ENCODE measurements at regions not wholly inside any gene's neighbourhood (a gene's known extent, or its start where the extent isn't known, plus 50 kb on each side); places are given as distances from the start of the nearest gene placed in this dataset.

DNA sequence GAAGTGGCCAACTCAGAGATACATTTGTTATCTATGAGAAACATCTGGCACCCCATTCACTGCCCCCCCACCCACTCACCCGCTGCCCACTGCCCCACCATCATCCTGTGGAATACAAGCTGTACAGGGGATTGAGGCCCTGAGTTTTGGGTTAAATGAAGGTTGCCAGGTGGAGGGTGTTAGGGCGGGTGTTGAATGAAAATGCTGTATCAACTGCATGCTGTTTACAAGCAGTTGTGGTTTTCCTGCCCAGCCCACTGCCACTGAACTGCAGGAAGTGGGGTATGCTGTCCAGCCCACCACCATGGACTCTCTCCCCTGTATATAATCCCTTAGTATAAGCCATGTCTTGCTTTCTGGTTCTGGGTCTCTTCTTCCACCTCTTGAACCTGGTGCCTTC, 481.9 kb downstream of the METTL4 start:
- DNase-seq (ENCODE audit: low read depth in 2 of 2, low spot score in 1 of 2): no peak

DNA sequence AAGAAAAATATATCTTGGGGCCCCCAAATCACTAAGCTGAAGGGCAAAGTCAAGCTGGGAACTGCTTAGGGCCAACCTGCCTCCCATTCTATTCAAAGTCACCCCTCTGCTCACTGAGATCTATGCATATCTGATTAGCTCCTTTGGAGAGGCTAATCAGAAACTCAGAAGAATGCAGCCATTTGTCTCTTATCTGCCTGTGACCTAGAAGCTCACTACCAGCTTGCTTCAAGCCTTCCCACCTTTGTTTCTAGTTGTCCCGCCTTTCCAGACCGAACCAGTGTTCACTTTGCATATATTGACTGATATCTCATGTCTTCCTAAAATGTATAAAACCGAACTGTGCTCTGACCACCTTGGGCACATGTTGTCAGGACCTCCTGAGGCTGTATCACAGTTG, 479.4 kb downstream of the METTL4 start:
- DNase-seq (ENCODE audit: low read depth in 2 of 2, low spot score in 1 of 2): no peak

DNA sequence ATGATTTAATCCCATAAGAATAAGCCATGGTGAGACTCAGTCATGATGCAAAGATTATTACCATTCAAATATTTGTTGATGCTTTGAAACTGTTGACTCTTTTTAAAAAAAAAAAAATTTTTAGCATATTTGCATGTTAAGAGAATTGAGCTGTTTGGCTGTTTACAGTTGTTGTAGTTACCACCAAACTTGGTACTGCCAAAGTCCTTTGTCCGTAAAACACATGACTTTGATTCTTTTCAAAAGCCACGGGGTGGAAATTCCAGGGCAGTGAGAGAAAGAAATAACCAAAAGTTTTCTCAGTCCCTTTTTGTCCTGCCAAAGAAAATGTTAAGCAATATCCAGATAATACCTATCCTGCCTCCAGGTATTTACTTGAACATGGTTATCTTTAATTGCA, 474.8 kb downstream of the METTL4 start:
- no peak for DNase-seq (ENCODE audit: low read depth in 2 of 2, low spot score in 1 of 2)

DNA sequence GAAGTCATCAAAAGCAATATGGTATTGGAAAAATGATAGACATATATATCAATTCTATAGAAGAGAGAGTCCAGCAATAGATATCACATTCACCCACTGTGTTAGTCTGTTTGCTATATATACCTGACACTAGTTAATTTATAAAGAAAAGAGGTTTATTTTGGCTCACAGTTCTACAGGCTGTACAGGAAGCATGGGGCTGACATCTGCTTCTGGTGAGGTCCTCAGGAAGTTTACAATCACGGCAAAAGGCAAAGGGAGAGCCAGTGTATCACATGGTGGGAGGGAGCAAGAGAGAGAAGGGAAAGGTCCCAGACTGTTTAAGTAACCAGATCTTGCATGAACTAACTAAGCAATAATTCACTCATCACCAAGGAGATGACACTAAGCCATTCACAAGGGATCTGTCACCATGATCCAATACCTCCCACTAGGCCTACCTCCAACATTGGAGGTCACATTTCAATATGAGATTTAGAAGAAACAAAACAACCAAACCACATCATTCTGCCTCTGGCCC, 470.6 kb downstream of the METTL4 start:
- no peak for DNase-seq (ENCODE audit: low read depth in 2 of 2, low spot score in 1 of 2)

DNA sequence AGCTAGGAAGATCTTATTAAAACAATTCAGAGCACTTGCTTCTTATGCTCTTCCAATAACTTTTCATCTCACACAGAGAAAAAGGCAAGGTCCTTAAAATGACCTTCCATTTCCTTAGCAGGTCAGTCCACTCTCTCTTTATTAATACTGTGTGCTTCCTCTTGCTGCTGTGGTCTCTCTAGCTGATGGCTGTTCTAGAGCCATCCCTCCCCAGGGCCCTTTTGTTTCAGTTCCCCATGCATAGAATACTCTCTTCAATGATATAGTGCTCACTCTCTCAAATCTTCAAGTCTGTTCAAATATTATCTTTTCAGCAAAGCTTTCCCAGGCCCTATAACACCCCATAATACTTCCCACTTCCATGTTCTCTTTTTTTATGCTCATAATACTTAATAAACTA, 469.3 kb downstream of the METTL4 start:
- no peak for DNase-seq (ENCODE audit: low read depth in 2 of 2, low spot score in 1 of 2)

DNA sequence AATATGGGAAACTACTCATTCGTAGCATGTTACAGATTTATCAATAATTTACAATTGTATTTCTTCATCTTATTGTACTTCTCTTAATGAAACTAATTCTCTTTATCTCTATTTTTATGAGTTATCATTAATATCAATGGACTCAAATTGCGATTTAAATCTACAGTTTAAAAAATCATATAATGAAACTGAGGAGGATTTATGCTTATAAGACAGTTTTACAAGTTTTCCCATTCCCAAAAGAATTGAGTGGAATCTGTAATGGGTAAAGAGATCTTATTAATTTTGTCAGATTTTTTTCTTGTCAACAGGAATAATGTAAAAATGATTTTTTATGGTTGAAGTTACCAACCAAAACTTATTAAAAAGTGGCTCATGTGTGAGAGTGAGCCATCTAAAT, 468.0 kb downstream of the METTL4 start:
- DNase-seq (ENCODE audit: low read depth in 2 of 2, low spot score in 1 of 2): no peak

DNA sequence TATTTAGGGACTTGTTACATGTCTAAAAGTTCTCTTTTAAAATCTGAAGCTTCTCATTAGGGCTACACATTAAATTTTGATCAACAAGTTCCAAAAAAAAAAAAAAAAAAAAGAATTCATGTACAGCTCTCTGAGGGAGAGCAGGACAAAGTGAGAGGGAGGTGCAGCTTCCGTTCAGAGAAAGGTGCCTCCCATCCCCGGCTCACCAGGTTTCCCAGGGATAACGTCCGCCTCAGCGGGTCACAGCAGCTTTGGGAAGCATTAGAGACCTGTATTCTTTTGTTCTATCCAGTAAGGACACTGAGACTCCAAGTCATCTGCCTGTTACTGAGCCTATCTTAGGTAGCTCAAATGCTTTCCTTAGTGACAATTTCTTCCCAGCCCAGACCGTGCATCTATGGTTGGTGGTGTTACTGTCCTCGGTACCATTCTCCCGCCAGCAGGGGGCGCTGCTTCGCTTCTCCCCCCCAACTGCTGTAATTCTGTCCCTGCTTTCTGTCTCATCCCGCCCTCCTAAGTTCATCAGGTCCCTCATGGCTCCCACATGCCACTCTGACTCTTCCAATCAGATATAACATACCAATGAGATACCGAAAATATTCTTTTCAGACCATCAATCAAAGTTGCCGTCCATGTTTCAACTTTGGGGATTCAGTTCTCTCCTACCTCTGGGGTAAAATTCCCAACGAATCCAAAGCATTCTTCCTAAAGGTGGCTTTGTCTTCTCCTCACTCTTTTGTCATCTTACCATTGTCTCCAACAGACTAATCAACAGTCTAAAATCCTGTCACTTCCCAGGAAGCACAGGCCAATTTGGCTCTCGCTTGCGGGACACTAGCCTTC, 466.5 kb downstream of the METTL4 start:
- no peak for DNase-seq (ENCODE audit: low read depth in 2 of 2, low spot score in 1 of 2)

DNA sequence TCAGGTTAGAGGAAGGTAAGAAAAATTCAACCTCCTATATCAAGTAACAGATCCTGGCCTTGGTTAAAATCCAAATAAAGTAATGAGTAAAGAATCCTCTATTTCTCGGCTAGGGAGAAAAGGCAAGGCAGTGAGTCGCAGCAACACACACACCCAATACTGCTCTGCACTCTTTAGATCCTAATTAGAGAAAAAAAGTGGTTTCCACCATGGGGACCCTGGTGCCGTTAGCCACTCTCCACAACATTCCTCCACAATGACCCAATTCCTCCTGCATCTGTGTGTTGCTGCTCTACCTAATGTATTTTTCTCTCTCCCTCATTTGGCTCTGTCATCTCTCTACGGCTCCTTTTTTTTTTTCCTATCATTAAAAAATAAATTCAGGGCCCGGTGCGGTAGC, 462.7 kb downstream of the METTL4 start:
- DNase-seq (ENCODE audit: low read depth in 2 of 2, low spot score in 1 of 2): no peak

DNA sequence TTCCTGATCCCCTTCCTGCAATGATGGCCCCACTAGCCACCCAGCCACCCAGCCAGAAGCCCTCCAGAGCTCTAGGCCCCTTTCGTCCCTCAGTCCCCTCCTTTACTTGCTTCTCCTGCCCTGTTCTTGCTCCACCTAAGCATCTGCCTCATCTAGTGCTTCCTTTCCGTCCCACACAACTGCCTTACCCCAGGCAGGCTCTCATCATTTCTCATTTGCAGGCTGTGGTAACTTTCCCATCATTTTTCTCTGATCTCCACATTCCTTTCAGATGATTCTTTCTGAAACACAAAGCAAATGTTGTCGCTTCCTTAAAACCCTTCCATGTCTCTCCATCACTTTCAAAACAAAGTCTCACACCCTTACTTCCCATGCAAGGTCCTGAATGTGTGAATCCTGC, 459.8 kb downstream of the METTL4 start:
- no peak for DNase-seq (ENCODE audit: low read depth in 2 of 2, low spot score in 1 of 2)

DNA sequence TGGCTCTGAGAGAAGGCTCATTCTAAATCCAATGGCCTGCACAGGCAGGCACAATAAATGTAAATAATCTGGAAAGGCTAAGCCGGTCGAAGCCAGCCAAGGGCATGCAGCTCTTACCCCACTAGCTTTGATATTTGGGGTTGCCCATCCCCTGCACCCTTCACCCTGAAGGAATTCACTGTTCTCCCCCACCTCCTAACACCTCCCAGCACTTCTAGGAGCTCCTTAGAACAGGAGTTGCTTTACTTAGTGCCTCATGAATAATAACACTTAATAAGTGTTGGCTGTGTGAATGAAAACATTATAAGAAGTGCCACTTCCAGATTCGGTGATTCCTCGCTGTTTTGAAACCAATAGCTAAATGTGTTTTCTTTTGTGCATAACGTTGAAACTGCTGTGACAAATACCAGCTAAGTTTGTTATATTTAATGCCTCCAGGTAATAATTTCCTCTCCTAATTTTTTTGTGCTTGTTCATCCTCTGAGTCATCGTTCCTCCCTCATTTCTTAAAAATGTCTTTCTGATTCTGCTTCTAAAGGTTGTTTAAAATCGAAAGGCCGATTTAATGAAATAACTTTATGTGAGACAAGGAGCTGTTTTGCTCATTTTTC, 458.8 kb downstream of the METTL4 start:
- DNase-seq (ENCODE audit: low read depth in 2 of 2, low spot score in 1 of 2): no peak

DNA sequence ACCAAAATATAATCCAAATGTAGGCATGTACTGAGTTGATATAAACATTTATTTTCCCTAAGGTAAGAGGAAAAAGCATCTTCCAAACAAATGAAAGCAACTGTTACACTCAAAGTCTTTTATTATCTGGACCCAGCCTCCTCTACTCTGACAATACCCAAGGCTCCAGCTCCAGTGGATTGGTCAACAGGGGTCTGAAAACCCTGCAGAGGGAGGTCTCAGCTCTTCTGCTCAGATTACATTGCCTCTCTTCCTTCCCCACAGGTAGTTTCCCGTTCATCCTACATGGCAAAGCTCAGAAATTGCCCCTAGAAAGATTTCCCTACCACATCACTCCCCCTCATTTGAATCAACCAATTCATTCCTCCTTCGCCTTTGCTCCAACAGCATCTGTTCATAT, 457.0 kb downstream of the METTL4 start:
- DNase-seq (ENCODE audit: low read depth in 2 of 2, low spot score in 1 of 2): no peak

DNA sequence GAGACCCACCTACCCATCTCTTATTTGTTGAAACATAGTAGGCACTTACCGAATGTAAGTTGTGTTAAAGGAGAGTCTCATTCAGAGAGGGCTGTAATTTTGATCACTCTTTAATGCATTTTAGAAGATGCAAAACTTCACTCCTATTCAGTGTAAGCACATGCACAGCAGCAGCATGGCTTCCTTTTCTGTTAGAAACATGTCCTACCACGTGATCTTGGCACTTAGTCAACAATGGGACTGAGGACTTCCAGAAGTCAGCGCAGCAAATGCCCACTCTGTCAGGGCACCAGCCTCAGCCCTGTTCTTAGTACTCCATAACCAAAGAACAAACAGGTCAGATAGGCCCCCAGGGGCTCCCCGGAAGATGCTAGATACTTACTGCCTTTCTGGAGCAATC, 456.5 kb downstream of the METTL4 start:
- DNase-seq (ENCODE audit: low read depth in 2 of 2, low spot score in 1 of 2): no peak

DNA sequence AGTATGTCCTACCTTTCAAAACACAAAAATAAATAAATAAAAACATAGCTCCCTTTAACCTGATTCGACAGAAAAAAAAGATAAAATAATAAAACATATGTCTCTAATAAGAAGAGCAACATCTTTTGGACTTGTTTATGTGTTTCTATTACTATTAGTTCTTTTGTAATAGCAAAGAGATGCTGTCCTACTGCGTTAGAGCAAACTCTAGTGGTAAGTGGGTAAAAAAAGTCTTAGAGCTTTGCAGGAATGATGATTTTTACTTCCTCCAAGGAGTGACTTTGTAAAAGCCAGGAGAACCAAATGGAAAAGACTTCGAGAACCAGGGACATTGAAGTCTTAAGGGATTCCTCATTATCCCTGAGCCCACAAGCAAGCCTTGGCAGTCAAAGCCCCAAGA, 450.1 kb downstream of the METTL4 start:
- DNase-seq (ENCODE audit: low read depth in 2 of 2, low spot score in 1 of 2): no peak

DNA sequence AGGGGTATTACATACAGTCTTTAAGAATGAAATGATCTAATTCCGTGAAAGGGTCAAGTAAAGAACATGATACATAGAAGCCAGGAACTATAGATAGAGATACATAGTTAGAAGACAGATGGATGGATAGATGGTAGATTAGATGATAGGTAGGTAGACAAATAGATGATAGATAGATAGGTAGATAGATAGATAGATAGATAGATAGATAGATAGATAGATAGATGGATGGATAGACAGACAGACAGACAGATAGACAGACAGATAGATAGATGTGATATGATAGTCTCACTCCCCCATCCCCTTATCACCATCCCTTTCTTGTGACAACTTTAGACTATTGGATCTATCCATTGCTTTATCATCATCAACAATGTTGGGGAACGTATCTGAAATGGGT, 448.2 kb downstream of the METTL4 start:
- no peak for DNase-seq (ENCODE audit: low read depth in 2 of 2, low spot score in 1 of 2)

DNA sequence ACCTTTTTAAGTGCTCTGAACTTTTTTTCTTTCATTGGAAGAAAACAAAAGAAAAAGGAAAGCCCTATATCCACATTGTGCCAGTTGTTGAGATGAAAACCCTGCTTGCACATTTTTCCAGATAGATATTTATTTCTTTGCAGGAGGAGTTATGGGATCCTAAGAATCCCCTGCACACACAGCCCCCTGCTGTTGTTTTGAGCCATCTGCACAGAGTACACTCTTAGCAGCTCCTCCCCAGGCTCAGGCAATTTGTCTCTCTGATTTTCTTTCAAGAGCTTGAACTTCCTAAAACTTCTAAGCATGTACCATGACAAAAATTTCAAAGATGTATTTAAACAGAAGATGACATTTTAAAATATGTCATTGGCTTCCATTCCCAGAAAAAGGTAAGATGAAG, 436.9 kb downstream of the METTL4 start:
- DNase-seq (ENCODE audit: low read depth in 2 of 2, low spot score in 1 of 2): no peak

DNA sequence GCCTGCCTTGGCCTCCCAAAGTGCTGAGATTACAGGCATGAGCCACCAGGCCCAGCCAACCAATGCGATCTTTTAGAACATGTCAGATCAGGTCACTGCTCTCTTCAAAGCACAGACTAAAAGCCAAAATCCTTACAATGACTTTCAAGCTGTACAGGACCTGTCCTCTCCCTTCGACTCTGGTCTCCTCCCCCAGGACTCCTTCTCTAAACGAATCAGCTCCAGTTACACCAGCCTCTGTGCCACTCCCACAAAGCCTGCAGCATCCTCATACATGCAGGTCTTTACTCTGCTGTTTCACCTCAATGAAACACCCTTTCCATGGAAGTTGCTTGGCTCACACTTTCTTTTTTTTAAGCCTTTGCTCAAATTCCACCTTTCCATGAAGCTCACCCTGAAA, 436.0 kb downstream of the METTL4 start:
- no peak for DNase-seq (ENCODE audit: low read depth in 2 of 2, low spot score in 1 of 2)

DNA sequence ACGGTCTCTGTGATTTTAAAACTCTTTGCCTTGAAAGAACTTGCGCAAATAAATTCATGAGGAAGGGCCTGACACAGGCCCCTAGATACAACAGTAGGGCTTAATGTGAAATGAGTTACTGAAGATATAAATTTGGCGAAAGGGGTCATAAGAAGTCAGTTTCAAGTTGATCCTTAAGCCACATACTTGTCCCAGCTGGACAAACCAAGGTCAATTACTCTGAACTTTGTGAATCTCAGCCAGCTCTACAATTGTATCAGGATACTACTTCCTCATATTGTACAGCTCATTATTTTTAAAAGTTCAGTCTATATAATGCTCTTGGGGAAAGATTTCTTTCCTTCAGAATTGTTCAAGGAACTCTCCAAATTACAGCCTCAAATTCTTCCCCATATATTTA, 432.8 kb downstream of the METTL4 start:
- no peak for DNase-seq (ENCODE audit: low read depth in 2 of 2, low spot score in 1 of 2)

DNA sequence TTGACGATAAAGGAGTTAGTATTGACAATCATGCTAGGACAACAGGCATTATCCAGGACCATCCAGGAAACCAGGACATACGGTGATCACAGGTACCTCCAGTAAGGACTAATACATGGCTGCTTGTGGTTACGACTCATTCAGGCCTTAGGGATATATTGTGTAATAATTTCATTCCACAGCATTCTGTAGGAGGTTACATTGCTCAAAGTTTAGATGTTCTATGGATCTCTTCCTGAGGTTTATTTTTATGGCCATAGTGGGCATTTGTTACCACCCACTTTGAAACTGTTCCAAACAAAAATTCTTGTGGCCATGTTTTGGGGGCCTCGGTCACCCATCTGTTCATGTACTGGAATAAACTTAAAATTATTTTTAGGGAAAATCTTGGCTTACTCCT, 431.6 kb downstream of the METTL4 start:
- DNase-seq (ENCODE audit: low read depth in 2 of 2, low spot score in 1 of 2): no peak

DNA sequence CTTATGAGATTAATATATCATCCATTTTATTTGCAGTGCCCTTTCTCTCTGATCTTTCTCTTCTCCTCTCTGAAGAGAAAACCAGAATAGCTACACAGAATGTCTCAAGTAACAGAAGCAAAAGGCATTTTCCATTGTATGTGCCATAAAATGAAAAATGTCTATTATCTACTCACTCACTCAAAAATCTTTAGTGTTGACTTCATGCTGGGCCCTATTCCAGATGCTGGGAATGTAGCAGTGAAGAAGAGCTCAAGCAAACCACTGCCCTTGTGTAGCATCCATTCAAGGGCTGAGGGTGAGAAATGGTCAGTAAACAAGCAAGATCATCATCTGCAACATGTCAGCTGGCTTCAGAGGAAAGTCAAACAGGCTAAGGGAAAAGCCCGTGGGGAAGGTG, 427.7 kb downstream of the METTL4 start:
- DNase-seq (ENCODE audit: low read depth in 2 of 2, low spot score in 1 of 2): no peak

DNA sequence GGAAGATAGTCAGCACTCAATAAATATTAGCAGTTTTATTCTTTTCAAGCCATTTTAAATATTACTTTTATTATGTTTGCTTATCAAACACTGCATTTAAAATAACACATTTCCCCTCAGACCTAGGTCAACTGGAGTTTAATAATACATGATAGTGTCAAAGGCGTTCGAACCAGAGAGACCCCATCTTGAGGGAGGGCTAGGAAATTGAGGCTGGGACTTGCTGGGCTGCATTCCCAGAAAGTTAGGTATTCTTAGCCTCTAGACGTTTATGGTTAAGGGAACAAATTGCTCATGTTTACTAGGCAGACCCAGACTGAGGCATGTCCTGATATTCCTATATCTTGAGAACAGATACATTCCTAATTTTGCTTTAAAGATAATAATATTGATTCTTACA, 426.5 kb downstream of the METTL4 start:
- DNase-seq (ENCODE audit: low read depth in 2 of 2, low spot score in 1 of 2): no peak

DNA sequence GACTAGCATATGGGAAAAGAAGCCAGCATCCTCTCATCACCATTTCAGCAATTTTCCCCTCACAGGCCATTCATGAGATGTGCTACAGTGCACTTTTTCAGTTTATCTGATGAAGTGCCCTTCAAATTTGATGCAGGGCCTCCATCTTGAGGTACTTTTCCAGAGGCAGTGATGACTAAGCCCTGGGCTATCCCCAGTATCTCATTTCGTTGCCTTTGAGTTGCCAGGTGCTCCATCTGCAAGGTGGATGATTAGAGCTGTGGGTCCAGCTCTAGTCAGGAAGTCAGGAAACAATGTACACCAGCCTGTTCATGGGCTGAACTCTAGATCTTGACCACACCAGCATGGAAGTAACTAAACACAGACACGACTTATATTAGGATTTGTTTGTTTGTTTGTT, 425.2 kb downstream of the METTL4 start:
- DNase-seq (ENCODE audit: low read depth in 2 of 2, low spot score in 1 of 2): no peak

DNA sequence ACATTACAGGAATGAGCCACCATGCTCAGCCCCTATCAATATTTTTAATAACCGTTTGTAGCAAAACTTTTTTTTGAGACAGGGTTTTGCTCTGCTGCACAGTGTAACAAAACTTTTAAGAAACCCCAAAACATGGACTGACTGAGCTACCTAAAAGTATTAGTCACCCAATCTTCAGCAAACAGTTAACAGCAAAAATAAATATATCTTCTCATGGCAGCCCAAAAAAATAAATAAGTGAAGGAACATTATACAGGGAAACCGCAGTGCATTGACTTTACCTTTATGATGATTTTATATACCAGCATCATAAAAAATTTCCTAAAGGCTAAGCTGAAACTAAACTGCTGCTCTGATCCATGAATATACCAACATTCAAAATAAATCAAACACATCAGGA, 424.6 kb downstream of the METTL4 start:
- no peak for DNase-seq (ENCODE audit: low read depth in 2 of 2, low spot score in 1 of 2)

All from stimulated activated CD8-positive, alpha-beta memory T cell treated with anti-CD3 and anti-CD28 coated beads, Interleukin-4, amount 100 ng/mL, for 1 hour (primary cell).